Uterus (tissue), 2 donors: ENCODE measurements at regions not wholly inside any gene's neighbourhood (a gene's known extent, or its start where the extent isn't known, plus 50 kb on each side); places are given as distances from the start of the nearest gene placed in this dataset.

Experiments
- CTCF ChIP-seq, 4 experiments: fragments of 200-600 bp in 2 of 4; fragments of 450-650 bp in 2 of 4; sonication (generic) in 2 of 4; IDR thresholded peaks; one replicate each; pipeline ENCODE4 v1.5.1; 2016 to 2019; ENCODE audit warnings: antibody characterized with exemption in 4 of 4, mild to moderate bottlenecking in 2 of 4, moderate library complexity in 1 of 4
- POLR2A ChIP-seq, 2 donors: fragments of 450-650 bp; IDR thresholded peaks; one replicate each; pipeline ENCODE4 v1.6.1; 2016; ENCODE audit warnings: antibody characterized with exemption in 2 of 2, mild to moderate bottlenecking in 1 of 2, moderate library complexity in 1 of 2

- TF ChIP-seq CTCF (IDR thresholded peaks at IDR 0.05) (no peak), POLR2A (IDR thresholded peaks at IDR 0.05) (no peak)
Observed at GRCh38 chrX:7385131-7385530, 237.2 kb upstream of the PUDP start.
